Hematopoietic multipotent progenitor cell treated with erythropoietin and hydrocortisone succinate and interleukin-3 and kit ligand, for 4 days (in vitro differentiated cells): ENCODE measurements at regions not wholly inside any gene's neighbourhood (a gene's known extent, or its start where the extent isn't known, plus 50 kb on each side); places are given as distances from the start of the nearest gene placed in this dataset.
"Not testable (repeated sequence)": the region's sequence is repeated elsewhere in the genome, so short reads cannot be mapped to it uniquely, and the experiment has no call there.

ENCODE experiments used
- DNase-seq: peaks from one replicate; pipeline ENCODE4 v3.0.0-alpha.2; 2015

DNA sequence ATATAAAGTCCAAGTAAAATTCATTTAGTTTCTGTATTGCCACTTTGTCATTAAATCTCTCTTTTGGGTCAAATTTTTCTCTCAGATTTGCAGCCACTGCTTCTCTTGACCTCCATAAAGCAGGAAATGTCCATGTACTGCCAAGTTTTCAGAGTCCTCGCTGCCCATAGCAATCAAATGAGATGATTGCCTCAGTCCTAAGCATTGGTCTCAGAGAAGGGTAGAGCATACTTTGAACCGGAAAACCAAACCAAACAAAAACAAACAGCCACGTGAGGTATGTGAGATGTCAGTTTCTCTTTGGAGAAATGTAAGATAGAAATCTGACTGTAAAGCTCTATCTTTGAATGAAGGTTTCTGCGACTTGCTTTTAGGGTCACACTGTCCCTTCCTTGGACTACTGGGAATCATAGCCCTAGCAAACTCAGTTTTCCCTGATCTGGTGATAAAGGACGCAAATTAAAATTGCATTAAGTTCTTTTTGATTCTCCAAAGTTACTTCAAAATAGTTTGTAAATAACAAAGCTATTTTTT lies 505.4 kb upstream of the CITED2 start:
- no peak for DNase-seq

DNA sequence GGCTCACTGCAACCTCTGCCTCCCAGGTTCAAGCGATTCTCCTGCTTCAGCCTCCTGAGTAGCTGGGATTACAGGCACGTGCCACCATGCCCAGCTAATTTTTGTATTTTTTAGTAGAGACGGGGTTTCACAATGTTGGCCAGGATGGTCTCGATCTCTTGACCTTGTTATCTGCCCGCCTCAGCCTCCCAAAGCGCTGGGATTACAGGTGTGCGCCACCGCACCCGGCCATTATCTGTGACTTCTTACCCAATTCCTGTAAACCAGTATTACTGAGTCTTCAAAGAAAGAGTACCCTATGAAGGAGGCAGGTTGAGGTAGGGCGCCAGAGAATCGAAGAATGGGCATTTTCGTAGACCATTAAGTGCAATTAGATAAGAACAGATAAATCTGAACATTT lies 504.8 kb upstream of the CITED2 start:
- not testable (repeated sequence) for DNase-seq

DNA sequence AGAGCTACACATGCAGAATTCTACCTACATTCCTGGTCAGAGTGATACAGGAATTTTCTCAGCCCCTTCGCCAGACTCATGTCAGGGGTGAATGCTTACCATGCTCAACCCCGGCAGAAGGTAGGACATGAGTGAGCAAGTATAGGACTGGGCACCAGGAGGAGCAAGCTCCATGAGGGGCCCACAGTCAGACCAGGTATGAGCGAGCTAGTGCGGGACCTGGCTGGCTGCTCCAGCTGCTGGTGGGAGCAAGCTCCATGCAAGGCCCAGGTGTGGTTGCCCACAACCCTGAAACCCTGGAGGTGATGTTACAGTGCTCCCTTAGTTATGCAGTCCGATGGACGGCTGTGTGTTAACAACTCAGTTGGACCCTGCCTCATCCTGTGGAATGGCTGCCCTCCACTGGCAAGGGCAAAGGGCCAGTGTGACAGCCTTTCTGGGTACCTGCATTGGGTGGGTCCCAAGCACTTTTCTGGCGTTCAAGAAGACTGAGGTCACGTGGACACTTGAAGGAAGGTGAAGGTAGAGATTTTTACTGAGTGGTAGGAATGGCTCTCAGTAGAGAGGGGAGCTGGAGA lies 503.5 kb upstream of the CITED2 start:
- no peak for DNase-seq

DNA sequence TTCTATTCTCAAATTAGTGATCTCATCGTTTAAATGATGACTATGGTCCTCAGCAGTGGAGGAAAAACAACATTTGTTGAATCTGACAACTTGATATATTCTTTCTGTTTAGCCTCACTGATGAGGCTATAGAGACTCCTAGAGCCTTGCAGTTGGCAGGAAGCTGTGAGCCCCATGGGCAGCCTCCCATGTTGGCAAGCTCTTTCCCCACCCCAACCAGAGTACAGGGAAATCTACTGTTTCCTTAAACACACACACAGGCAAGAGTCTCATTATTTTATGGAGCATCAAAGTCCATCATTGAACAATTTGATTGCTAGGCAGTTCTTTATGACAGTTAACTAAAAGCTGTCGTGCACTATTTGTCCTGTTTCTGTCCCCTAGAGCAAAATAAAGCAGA lies 498.2 kb upstream of the CITED2 start:
- DNase-seq, result no peak

DNA sequence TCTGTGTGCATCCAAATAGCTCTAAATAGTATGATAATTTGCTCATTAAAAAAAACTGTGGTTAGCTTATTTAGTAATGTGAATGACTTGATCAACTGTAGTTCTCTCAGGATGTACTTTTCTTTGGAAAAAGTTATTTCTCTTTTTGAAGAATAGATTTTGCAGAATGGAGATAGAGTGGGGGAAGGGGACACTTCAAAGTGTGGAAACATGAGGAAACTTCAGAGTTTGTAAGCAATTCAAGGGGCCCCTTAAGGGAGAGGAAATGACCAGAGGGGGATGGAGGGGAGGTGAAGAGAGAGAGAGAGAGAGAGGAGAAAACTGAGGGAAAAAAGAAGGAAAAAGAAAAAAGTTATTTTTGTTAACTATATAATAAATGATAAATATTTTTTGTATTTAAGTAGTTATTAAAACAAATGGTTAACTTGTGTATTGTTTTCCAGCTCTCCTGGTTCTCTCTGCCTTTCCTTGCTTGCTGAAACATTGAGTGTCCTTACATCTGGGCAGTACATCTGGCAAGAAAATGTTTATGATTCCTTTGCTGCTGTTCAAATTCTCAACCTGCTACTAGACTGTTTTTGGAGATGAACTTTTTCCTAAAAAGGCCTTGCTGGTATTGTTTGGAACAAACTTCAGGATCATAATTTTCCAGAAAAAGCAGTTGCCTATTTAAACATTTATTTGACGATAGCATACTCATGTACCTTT lies 497.5 kb upstream of the CITED2 start:
- DNase-seq, result peak; percentile 15

DNA sequence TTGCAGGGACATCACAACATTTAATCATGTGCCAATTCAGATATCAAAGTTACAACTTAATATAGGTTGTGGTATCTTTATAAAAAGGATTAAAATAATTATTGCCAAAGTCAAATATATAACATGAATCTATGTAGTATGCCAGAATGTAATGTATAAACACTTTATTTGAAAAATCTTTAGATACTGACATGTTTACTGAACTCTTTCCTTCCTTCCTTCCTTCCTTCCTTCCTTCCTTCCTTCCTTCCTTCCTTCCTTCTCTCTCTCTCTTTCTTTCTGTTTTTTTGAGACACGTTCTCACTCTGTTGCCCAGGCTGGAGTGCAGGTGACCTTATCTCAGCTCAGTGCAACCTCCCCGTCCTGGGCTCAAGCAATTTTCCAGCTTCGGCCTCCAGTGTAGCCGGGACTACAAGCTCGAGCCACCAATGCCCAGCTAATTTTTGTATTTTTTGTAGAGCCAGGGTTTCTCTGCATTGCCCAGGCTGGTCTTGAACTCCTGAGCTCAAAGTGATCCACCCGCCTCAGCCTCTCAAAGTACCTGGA lies 496.8 kb upstream of the CITED2 start:
- DNase-seq, result no peak

DNA sequence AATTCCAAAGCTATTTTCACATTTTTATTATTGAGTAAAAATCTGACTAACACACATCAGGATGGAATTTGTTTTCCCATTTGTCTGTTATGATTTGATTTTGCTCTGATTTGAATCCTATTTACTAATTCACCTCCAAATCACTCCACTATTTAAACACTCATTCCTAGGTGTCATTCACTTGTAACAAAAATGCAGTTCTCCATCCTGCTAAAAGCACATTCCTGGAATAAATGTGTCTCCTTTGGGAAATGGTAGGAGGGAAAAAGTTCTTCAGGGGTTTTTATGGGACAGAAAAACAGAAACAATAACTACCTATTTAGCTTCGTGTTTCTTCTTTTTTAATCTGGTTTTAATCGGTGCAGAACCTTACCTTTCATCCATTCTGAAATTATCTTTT lies 494.1 kb upstream of the CITED2 start:
- DNase-seq, result no peak

DNA sequence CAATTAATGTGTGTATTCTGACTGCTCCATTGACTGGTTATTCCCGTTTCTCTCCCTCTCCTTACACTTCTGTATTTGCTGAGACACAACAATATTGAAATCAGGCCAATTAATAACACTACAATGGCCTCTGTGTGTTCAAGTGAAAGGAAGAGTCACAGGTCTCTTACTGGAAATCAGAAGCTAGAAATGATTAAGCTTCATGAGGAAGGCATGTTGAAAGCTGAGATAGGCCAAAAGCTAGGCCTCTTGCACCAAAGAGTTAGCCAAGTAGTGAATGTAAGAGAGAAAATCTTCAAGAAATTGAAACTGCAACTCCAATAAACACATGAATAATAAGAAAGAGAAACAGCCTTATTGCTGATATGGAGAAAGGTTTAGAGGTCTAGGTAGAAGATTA lies 489.5 kb upstream of the CITED2 start:
- no peak for DNase-seq

DNA sequence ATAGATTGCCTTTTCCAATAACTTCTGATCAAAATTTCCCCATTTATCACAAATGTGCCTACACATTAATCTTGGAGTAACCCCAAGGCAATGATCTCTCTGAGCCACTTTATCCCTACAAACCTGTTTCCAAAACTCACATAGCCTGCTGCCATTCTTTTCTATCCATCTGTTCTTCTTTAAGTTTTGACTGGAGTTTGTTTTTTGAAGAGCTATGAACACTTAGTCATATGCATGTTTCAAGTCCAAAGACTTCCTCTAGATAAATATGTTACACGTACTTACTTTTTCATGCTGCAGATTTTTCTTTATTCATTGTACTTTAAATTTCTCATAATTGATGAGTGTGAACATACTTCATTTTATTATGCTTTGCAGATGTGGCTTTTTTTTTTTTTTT lies 488.9 kb upstream of the CITED2 start:
- DNase-seq, result no peak

DNA sequence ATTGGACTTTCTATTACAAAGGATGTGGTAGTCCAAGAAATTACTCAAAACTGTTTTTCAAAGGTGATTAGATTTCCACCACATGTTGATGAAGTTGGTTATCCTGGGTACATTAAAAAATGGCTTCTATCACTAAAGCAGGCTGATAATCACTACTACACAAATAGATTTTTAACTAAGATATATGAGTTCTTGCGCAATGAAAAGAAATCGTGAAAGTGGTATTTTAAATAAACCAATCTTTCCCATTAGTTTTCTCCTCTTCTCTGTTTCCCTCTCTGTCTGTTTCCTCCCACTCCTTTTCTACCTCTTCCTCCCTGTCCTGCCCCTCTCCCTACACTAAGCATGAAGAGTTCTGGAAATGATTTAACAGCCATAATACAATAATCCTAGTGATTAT lies 487.9 kb upstream of the CITED2 start:
- no peak for DNase-seq

DNA sequence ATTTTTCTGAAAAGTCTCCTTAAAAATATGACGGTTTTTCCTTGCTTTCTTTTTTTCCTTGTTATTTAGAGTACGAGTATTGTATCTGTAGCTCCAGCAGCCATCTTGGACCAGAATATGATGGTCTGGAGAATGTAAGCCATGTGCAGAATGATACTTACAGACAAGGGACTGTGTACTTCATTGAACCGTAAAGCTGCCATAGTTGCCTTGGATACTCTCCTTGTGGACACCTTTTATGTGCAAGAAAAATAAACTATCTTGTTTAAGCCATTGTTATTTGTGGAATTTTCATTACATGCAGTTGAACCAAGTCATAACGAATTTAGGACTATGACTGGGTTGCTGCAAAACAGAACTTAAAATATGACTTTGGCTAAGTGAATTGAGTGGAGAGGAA lies 485.8 kb upstream of the CITED2 start:
- DNase-seq, result no peak

DNA sequence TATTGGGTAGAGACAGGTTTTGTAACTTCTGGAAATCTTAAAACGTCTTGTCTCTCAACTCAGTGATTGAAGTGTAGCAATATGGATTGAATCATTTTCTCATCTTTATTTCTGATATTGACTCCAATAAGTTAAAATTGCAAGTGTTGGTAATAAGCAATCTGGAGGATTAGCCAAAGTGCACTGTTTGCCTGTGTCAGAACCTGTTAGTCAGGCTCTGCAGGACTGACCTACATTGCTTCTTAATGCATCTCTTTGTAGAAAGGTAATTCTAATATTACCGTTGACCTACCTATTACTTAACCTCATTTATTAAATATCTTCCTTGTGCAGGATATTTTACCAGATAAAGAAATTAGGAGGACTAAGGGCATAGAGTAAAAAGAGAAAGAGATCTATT lies 484.0 kb upstream of the CITED2 start:
- DNase-seq, result no peak

DNA sequence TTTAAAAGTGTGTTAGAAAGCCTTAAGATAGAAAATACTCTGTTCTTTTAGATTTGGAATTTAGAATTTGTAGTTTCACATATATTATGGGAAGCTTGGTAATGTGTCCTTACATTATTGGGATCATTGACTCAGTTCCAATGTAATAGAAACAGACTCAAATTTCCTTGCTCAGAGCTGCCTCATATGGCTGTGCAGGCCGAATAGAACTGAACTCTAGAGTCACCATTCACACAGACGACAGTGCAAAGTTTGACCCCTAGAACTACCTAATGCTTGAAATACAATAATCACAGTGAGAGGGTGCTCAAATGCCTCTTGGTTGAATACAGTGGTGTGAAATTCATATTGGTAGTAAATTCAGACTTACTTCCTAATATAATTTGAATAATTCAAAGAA lies 482.7 kb upstream of the CITED2 start:
- DNase-seq, result no peak

DNA sequence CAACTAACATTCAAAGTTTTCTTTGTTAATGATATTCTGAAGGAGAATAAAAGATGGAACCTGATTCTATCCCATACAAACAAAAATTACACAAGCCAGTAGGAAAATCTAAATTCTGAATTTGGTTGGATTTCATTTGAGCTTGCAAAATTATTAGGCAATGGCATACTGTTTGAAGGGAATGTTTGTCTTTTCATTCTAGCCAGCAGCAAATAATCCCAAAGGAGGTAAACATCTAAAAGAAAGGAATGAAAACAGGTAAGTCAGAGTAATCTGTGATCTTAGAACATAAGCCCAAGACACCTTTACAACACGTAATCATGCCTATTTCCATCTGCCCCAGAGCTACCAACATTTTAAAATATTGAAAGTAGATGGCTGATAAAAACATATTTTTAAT lies 482.1 kb upstream of the CITED2 start:
- DNase-seq, result no peak

DNA sequence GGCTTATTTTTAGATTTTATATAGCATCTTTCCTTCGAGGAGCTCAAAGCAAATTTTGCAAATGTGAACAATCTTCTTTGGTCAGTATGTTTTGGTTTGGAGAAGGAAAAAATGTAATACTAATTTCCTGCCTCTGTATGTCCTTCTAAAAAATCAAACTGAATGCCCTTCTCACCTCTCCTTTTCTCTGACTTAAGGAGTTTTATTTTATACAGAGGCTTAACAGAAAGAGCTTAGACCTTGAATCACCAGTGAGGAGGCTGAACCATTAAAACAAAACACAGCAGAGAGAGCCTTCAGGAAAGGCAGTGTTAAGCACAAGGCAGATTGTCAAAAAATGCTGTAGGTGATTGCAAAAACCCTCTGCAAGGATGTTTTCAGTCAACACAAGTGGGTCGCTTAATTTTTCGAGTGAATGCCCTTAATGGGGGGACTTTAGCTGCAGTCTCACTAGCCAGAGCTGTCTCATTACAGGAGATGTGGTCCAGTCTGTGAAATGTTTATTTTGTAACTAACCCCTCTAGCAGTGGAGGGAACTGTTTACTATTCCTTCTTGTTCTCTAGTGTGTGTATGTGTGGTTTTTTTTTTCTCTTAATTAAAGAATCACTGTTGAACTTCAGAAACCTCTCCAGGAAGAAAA lies 481.3 kb upstream of the CITED2 start:
- no peak for DNase-seq

DNA sequence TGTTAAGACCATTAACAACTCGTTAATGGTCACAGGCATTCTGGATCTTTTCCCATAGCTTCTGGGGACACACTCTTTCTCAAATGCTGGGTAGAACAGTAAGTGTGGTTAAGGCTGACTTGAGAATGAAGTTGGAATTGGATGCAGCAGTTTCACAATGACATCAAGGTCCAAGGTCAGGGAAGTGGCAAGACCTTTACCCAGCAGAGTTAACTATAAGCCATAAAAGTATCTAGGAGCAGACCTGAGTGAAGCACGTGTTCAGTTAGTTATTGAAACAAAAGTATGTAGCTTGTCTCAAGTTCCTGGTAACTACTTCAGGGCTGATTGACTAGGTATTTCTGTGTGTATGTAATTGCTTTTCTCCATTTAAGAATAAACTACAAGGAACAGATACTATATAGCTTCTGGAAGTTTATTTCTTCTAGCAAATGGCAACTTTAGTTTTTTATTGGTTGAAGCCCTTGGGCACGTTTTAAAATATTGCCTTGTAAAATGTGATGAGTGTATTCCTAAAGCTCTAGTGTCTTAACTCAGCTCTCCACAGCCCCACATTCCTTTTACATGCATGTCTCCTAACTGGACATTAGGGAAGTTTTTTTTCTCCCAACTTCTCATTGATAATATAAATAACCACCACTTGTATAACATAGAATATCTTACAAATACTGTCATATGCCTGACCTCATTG lies 479.0 kb upstream of the CITED2 start:
- no peak for DNase-seq

DNA sequence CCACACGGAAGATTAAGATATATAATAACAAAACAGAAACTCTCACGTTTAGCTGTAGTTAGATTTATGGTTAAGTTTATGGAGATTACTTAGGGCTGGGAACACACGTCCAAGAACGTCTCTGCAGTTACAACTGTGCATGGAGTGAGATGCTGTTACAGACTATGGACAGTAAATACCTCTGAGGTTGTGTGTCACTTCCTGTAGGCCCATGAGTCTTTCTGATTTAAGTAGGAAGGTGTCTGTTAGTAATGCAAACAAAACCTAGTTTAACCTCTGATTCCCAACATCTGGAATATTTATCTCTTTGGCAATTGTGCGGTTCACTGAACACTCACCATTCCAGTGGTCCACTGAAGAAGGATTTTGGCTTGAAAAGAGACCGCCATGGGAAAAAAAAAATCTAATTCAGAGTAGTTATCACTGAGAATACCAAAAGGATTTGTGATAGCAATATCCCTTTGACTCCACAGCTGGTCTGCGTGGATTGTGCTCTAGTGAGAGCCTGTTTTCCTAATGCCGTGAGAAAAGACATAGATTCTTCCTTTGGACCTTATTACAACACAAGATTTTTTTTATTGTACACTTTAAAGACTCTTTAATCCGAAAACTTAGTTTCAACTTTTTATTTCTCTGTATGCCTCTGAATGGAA lies 478.2 kb upstream of the CITED2 start:
- DNase-seq, result no peak

DNA sequence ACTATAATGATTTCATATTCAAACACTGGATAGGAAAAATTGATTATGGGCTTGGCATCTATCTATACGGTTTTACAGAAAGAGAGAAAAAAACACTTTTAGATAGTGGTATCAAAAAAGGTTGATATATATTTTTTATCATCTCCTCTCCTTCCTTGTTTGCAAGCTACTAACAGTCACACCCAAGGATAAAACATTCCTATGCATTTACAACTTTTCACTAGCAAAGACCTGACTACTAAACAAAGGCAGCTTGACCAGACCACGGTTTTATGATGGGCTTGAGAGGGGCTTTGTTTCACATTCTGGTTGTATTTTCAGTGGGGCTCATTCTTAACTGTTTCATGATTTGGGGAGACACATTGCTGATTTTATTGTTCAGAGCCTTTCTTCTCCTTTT lies 477.6 kb upstream of the CITED2 start:
- DNase-seq, result no peak

DNA sequence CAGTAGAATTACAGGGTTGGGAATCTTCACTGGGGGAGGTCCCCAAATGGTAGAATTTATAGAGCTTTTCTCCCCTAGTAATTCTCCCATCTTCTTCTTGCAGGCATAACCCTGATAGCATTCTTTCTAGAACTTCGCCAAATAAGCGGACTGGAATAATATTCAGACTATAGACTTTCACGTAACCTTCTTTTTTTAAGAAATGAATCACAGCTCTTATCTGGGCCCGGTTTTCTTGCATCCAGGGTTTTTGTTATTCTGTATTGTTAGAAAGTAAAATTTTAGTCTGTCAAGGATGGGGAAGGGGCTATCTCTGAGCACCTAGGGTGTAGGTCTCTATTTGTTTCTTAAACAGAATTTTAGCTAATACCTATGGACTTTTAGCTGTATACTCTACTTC lies 476.8 kb upstream of the CITED2 start:
- no peak for DNase-seq

DNA sequence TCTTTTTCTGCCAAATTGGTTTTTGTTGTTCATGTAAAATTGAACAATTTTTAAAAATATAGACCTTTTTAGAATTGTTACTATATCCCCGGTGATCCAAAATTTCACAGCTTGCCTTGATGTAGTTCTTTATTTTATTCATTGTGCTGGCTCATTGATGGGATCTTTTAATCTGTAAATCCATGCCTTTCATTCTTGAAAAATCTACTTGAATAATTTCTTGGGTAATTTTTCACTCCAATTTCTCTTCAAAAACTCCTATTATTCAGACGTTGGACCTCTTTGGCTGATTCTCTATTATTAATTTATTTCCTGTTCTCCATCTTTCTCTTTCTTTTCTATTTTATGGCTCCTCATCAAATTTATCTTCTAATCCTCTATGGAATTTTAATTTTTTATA lies 476.1 kb upstream of the CITED2 start:
- DNase-seq, result no peak

DNA sequence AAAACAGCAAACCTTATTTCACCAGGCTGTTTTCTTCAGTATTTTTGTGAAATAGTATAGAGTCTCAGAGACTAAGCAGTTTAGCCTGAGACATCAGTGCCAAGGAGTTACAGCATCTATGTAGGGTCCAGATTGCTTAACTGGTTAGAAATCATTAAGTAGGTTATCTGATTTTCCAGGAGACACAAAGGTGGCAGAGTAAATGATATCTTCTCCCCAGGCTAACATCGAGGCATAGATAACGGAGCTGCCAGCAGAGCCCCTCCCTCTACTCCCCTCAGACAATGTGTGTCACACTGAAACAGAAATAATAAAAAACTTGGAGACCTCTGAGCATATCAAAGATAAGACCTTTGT lies 473.0 kb upstream of the CITED2 start:
- DNase-seq, result peak; percentile 53

DNA sequence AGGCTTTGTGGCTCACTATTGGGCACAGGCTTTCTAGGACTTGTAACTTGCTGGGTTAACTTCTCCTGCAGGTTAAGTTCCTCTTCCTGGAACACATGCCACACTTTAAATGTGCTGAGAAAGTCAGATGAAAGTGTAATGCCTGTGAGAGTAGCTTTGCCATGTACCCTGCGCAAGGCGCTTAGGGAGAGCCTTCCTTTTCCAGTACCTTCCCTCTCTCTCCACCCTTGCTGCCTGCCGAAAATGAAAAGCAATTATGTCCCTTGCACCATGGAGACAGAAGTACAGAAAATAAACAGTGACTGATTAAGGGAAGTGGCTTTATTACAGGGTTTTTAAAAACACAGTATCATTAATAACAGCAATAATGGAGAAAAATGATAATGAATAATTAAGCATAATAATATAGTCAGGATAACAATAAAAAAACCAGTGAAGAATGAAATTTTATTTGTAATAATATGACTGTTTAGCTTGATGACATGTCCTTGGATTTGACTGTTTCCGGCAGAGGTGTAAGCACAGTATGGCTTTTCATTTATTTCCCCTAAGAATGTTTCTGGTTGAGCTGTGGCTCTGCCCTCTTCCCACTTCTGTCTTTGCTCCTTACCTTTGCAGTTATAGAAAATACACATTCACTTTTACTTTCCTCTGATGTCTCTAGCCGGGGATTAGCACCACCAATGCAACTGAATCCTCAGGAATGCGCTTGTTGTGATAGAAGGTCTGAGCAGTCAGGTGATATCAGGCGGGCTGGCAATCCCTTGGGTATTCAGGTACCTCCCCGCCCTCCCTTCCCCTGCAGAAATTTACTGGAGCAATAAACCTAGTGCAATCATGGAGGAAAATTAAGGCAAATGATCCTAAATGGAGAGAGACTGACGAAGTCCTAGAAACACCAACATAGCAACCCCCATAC lies 472.3 kb upstream of the CITED2 start:
- peak; percentile 57 for DNase-seq
